GM12878 (cell line): ENCODE measurements at regions not wholly inside any gene's neighbourhood (a gene's known extent, or its start where the extent isn't known, plus 50 kb on each side); places are given as distances from the start of the nearest gene placed in this dataset.

Experiments used
- BCL11A ChIP-seq: IDR thresholded peaks from 2 replicates; pipeline ENCODE4 v1.6.1; 2011; ENCODE audit warnings: low read depth, low read length
- BHLHE40 ChIP-seq, 2 experiments: fragments of 450-650 bp in 1 of 2; IDR thresholded peaks; 2 replicates each; pipeline ENCODE4 v1.6.1; 2011 to 2017; ENCODE audit warnings: low read depth in 2 of 2, borderline replicate concordance in 1 of 2, improper control_type of control experiment in 1 of 2, low read length in 1 of 2, mild to moderate bottlenecking in 1 of 2
- CTCF ChIP-seq, 3 experiments: IDR thresholded peaks in 2 of 3; conservative IDR thresholded peaks in 1 of 3; 2 replicates each; pipeline ENCODE4 v1.5.1; 2011; ENCODE audit warnings: low read depth in 3 of 3, low read length in 3 of 3, mild to moderate bottlenecking in 3 of 3, control low read depth in 2 of 3, moderate library complexity in 2 of 3, inconsistent platforms in 1 of 3, mixed read lengths in 1 of 3; ENCODE audit not compliant: control insufficient read depth in 2 of 3, insufficient read depth in 1 of 3; ENCODE audit errors: extremely low read depth in 1 of 3
- ESRRA ChIP-seq: IDR thresholded peaks from 2 replicates; pipeline ENCODE4 v1.6.1; 2012; ENCODE audit warnings: mild to moderate bottlenecking, low read length, improper control_type of control experiment
- ETV6 ChIP-seq, 2 experiments: fragments of 450-650 bp in 1 of 2; IDR thresholded peaks in 1 of 2; conservative IDR thresholded peaks in 1 of 2; 2 replicates each; pipeline ENCODE4 v1.6.1; 2014; ENCODE audit warnings: antibody characterized with exemption in 1 of 2, borderline replicate concordance in 1 of 2, low read depth in 1 of 2, mild to moderate bottlenecking in 1 of 2, moderate library complexity in 1 of 2
- FOXM1 ChIP-seq: IDR thresholded peaks from 2 replicates; pipeline ENCODE4 v1.6.1; 2012; ENCODE audit warnings: low read depth, mild to moderate bottlenecking, inconsistent platforms, low read length, moderate library complexity
- GATAD2B ChIP-seq: fragments of 450-650 bp; conservative IDR thresholded peaks from 2 replicates; pipeline ENCODE4 v1.6.1; 2017; ENCODE audit warnings: low read depth, mild to moderate bottlenecking, moderate library complexity
- HCFC1 ChIP-seq: fragments of 150-350 bp; IDR thresholded peaks from 2 replicates; pipeline ENCODE4 v1.6.1; 2014; ENCODE audit warnings: low read length
- HDAC6 ChIP-seq: fragments of 200-600 bp; sonication (generic); IDR thresholded peaks from one replicate; pipeline ENCODE4 v1.8.0; 2017; ENCODE audit warnings: antibody characterized with exemption; ENCODE audit not compliant: unreplicated experiment
- IKZF2 ChIP-seq, 2 experiments: fragments of 450-650 bp; IDR thresholded peaks; 2 replicates each; pipeline ENCODE4 v1.6.1; 2017; ENCODE audit warnings: mild to moderate bottlenecking in 2 of 2, moderate library complexity in 2 of 2
- IRF3 ChIP-seq: fragments of 450-650 bp; IDR thresholded peaks from 2 replicates; pipeline ENCODE4 v1.6.1; 2014; ENCODE audit warnings: mild to moderate bottlenecking
- KAT2A ChIP-seq: conservative IDR thresholded peaks from 2 replicates; pipeline ENCODE4 v1.6.1; 2011; ENCODE audit warnings: low read depth, low read length; ENCODE audit not compliant: control insufficient read depth
- MEF2B ChIP-seq: fragments of 450-650 bp; IDR thresholded peaks from 2 replicates; pipeline ENCODE4 v1.6.1; 2018; ENCODE audit warnings: mild to moderate bottlenecking, moderate library complexity; ENCODE audit not compliant: partially characterized antibody, poor library complexity, severe bottlenecking
- MLLT1 ChIP-seq: fragments of 450-650 bp; IDR thresholded peaks from 2 replicates; pipeline ENCODE4 v1.6.1; 2016; ENCODE audit warnings: mild to moderate bottlenecking
- MTA3 ChIP-seq: IDR thresholded peaks from 2 replicates; pipeline ENCODE4 v1.6.1; 2012; ENCODE audit warnings: low read length, inconsistent platforms, borderline replicate concordance
- NFIC ChIP-seq: IDR thresholded peaks from 2 replicates; pipeline ENCODE4 v1.6.1; 2012; ENCODE audit warnings: low read depth, mild to moderate bottlenecking, inconsistent platforms, low read length, moderate library complexity
- NFYA ChIP-seq: IDR thresholded peaks from 2 replicates; pipeline ENCODE4 v1.6.1; 2011; ENCODE audit warnings: low read depth, mild to moderate bottlenecking, low read length, improper control_type of control experiment, borderline replicate concordance
- NRF1 ChIP-seq: conservative IDR thresholded peaks from 2 replicates; pipeline ENCODE4 v1.6.1; 2011; ENCODE audit warnings: mild to moderate bottlenecking, low read depth, low read length, improper control_type of control experiment
- RELA ChIP-seq: fragments of 450-650 bp; IDR thresholded peaks from 2 replicates; pipeline ENCODE4 v1.8.0; 2014; ENCODE audit warnings: borderline replicate concordance; ENCODE audit not compliant: partially characterized antibody
- SMAD5 ChIP-seq: IDR thresholded peaks from 2 replicates; pipeline ENCODE4 v1.6.1; 2016; ENCODE audit warnings: antibody characterized with exemption, low read depth
- SMARCA5 ChIP-seq: fragments of 450-650 bp; IDR thresholded peaks from 2 replicates; pipeline ENCODE4 v1.6.1; 2017; ENCODE audit warnings: mild to moderate bottlenecking
- SREBF2 ChIP-seq: IDR thresholded peaks from 2 replicates; pipeline ENCODE4 v1.6.1; 2012; ENCODE audit warnings: mild to moderate bottlenecking, low read length
- STAT1 ChIP-seq: fragments of 450-650 bp; conservative IDR thresholded peaks from 2 replicates; pipeline ENCODE4 v1.6.1; 2014; ENCODE audit warnings: antibody characterized with exemption, mild to moderate bottlenecking
- SUZ12 ChIP-seq: fragments of 200-600 bp; sonication (generic); IDR thresholded peaks from one replicate; pipeline ENCODE4 v1.6.1; 2018; ENCODE audit warnings: antibody characterized with exemption, mild to moderate bottlenecking; ENCODE audit not compliant: unreplicated experiment
- TBL1XR1 ChIP-seq: IDR thresholded peaks from 2 replicates; pipeline ENCODE4 v1.6.1; 2012; ENCODE audit warnings: low read depth, low read length, improper control_type of control experiment
- TCF12 ChIP-seq: IDR thresholded peaks from 2 replicates; pipeline ENCODE4 v1.6.1; 2011; ENCODE audit warnings: low read depth, mild to moderate bottlenecking, low read length
- WRNIP1 ChIP-seq: IDR thresholded peaks from 2 replicates; pipeline ENCODE4 v1.6.1; 2011; ENCODE audit warnings: low read depth, low read length, improper control_type of control experiment, borderline replicate concordance
- ZNF384 ChIP-seq: IDR thresholded peaks from 2 replicates; pipeline ENCODE4 v1.6.1; 2012; ENCODE audit warnings: low read depth, mild to moderate bottlenecking, low read length, improper control_type of control experiment, borderline replicate concordance
- ZNF622 ChIP-seq: fragments of 450-650 bp; IDR thresholded peaks from 2 replicates; pipeline ENCODE4 v1.6.1; 2017; ENCODE audit warnings: mild to moderate bottlenecking, inconsistent platforms

- peak; percentile 27 to 50 (median 42); a peak in 5 of 6 replicates for TF ChIP-seq CTCF (IDR thresholded peaks at IDR 0.05 in 2 of 3, conservative IDR thresholded peaks at IDR 0.05 in 1 of 3; ENCODE audit: control insufficient read depth in 2 of 3, extremely low read depth in 1 of 3, insufficient read depth in 1 of 3, low read depth in 3 of 3, low read length in 3 of 3)
- peak in 1 of 2 experiments; percentile 28; a peak in 2 of 4 replicates for TF ChIP-seq IKZF2 (IDR thresholded peaks at IDR 0.05)
- TF ChIP-seq BCL11A = no peak
- TF ChIP-seq GATAD2B = 0 out of 2 replicates have a peak, but pooled peaks have one; percentile 28
- peak; percentile 67; the same call in 1 of the 2 replicates for TF ChIP-seq FOXM1
- peak; percentile 72 for TF ChIP-seq MEF2B
- TF ChIP-seq STAT1 = no peak
- no peak for TF ChIP-seq SUZ12
- no peak for TF ChIP-seq IRF3
- TF ChIP-seq SREBF2 = no peak
- TF ChIP-seq TCF12 = no peak
- no peak for TF ChIP-seq NFYA
- TF ChIP-seq HCFC1 = no peak
- TF ChIP-seq HDAC6 = no peak
- peak; percentile 42; the same call in 1 of the 2 replicates for TF ChIP-seq NFIC
- TF ChIP-seq KAT2A = no peak
- no peak for TF ChIP-seq ESRRA
- no peak for TF ChIP-seq NRF1
- no peak for TF ChIP-seq SMARCA5
- TF ChIP-seq WRNIP1 = no peak
- no peak for TF ChIP-seq MTA3
- 0 out of 2 replicates have a peak, but pooled peaks have one; percentile 53 for TF ChIP-seq MLLT1
- no peak for TF ChIP-seq ZNF384
- 0 out of 4 replicates have a peak, but pooled peaks of 1 of the 2 experiments have one; percentile 41 for TF ChIP-seq BHLHE40 (IDR thresholded peaks at IDR 0.05; ENCODE audit: borderline replicate concordance in 1 of 2, low read depth in 2 of 2, low read length in 1 of 2)
- no peak for TF ChIP-seq ZNF622
- TF ChIP-seq TBL1XR1 = no peak
- TF ChIP-seq SMAD5 = no peak
- no peak for TF ChIP-seq RELA
- no peak for TF ChIP-seq ETV6 (conservative IDR thresholded peaks at IDR 0.05 in 1 of 2, IDR thresholded peaks at IDR 0.05 in 1 of 2; ENCODE audit: borderline replicate concordance in 1 of 2, low read depth in 1 of 2)
Observed at GRCh38 chr13:111046590-111047141, 68.4 kb upstream of the ARHGEF7 start (continued).
